Panc1 (cell line): ENCODE measurements at regions not wholly inside any gene's neighbourhood (a gene's known extent, or its start where the extent isn't known, plus 50 kb on each side); places are given as distances from the start of the nearest gene placed in this dataset.

ENCODE experiments used
- ATAC-seq: fragments of 200-7000 bp; cut with Tn5 transposase; 2 replicates; pipeline ENCODE4 v1.9.1; 2020; ENCODE audit warnings: mild to moderate bottlenecking, moderate library complexity
- BruUV-seq: library from RNA; stranded (reverse); fragments of 400-500 nt; replicated peaks from 2 replicates; lab custom pipeline; 2021; lab: Mats Ljungman, UMichigan
- CTCF ChIA-PET: fragments of 300-600 bp; sonication (Branson Sonifier 250); formaldehyde crosslinking; loops from one replicate; lab custom pipeline; 2022; ENCODE audit warnings: antibody characterized with exemption; lab: Charles Lee
- POLR2A ChIA-PET: fragments of 300-600 bp; sonication (Branson Sonifier 250); formaldehyde crosslinking; loops from one replicate; lab custom pipeline; 2022; ENCODE audit warnings: antibody characterized with exemption; lab: Charles Lee
- DNase-seq: peaks from one replicate; pipeline ENCODE4 v3.0.0-alpha.2; 2010; ENCODE audit warnings: low read depth, low spot score
- H3K27ac ChIP-seq: 2 replicates; pipeline ENCODE4 v1.5.1; 2011; ENCODE audit warnings: mild to moderate bottlenecking, low read length, inconsistent platforms
- H3K27me3 ChIP-seq: fragments of 200-500 bp; sonication (Bioruptor generic); 2 replicates; pipeline ENCODE4 v1.6.0; 2014; ENCODE audit warnings: low read length, inconsistent platforms; ENCODE audit not compliant: control insufficient read depth, insufficient read depth
- H3K36me3 ChIP-seq: fragments of 200-500 bp; sonication (Bioruptor generic); 2 replicates; pipeline ENCODE4 v1.5.1; 2014; ENCODE audit warnings: inconsistent platforms, mild to moderate bottlenecking, low read length, moderate library complexity; ENCODE audit not compliant: control insufficient read depth, insufficient read depth
- H3K4me1 ChIP-seq: 2 replicates; pipeline ENCODE4 v1.5.1; 2011; ENCODE audit warnings: inconsistent platforms, mild to moderate bottlenecking, low read length, moderate library complexity; ENCODE audit not compliant: control insufficient read depth, insufficient read depth
- H3K4me3 ChIP-seq, 2 experiments: 2 replicates each; pipeline ENCODE4 v1.5.1; 2011 to 2012; ENCODE audit warnings: low read depth in 2 of 2, low read length in 2 of 2, mild to moderate bottlenecking in 2 of 2, inconsistent platforms in 1 of 2, moderate library complexity in 1 of 2
- H3K9me3 ChIP-seq: fragments of 200-500 bp; sonication (Bioruptor generic); 2 replicates; pipeline ENCODE4 v1.5.1; 2014; ENCODE audit warnings: low read depth, mild to moderate bottlenecking, inconsistent platforms, low read length, moderate library complexity; ENCODE audit not compliant: control insufficient read depth, insufficient read depth
- CTCF ChIP-seq: fragments of 450-650 bp; IDR thresholded peaks from 2 replicates; pipeline ENCODE4 v1.5.1; 2017; ENCODE audit warnings: mild to moderate bottlenecking
- POLR2AphosphoS5 ChIP-seq: IDR thresholded peaks from 2 replicates; pipeline ENCODE4 v1.6.1; 2012; ENCODE audit warnings: mild to moderate bottlenecking, low read depth, low read length, moderate library complexity
- REST ChIP-seq, 2 experiments: IDR thresholded peaks; 2 replicates each; pipeline ENCODE4 v1.6.1; 2011 to 2012; ENCODE audit warnings: low read depth in 2 of 2, control low read depth in 1 of 2, low read length in 1 of 2, mild to moderate bottlenecking in 1 of 2, moderate library complexity in 1 of 2; ENCODE audit not compliant: insufficient read depth in 1 of 2
- SIN3A ChIP-seq: IDR thresholded peaks from 2 replicates; pipeline ENCODE4 v1.6.1; 2012; ENCODE audit warnings: low read depth, mild to moderate bottlenecking, low read length, moderate library complexity, borderline replicate concordance; ENCODE audit not compliant: insufficient read depth
- TCF7L2 ChIP-seq: IDR thresholded peaks from 2 replicates; pipeline ENCODE4 v1.6.1; 2011; ENCODE audit warnings: mild to moderate bottlenecking, low read depth, low read length, inconsistent platforms
- in situ Hi-C: cut with HindIII; loops from 2 replicates; pipeline ENCODE4 v1.10.0; 2016; ENCODE audit warnings: low sequenced_read_pairs, low pct_unique_long_range_greater_than_20kb
- intact Hi-C: fragments of 100-400 bp; cut with micrococcal nuclease; formaldehyde crosslinking; loops from one replicate; pipeline ENCODE4 v1.10.0; 2022; ENCODE audit not compliant: unreplicated experiment

GRCh38 chrX:116823677-116824076, 360.9 kb upstream of the CT83 start:
- ATAC-seq: no peak
- Histone ChIP-seq H3K4me1 (no peaks in the 10 kb centered on the region), H3K4me3 (no peak overlapping the region), H3K27ac (no peak overlapping the region), H3K36me3 (no peaks in the 10 kb centered on the region), H3K27me3 (no peaks in the 10 kb centered on the region), H3K9me3 (no peaks in the 10 kb centered on the region)
- TF ChIP-seq REST (IDR thresholded peaks at IDR 0.05; ENCODE audit: insufficient read depth in 1 of 2, low read depth in 2 of 2, low read length in 1 of 2) (no peak), CTCF (no peak), POLR2AphosphoS5 (no peak), SIN3A (no peak)
- CTCF ChIA-PET: no interaction called here
- in situ Hi-C loops (no loop called here), intact Hi-C loops (no loop called here)
- BruUV-seq: no TSS peak
- DNase-seq: no peak
- POLR2A ChIA-PET: no interaction called here

GRCh38 chrX:116806288-116806802, 343.6 kb upstream of the CT83 start:
- in situ Hi-C loops: no loop called here
- DNase-seq: no peak
- intact Hi-C loops: no loop called here
- TF ChIP-seq TCF7L2 (no peak), CTCF (no peak), REST (IDR thresholded peaks at IDR 0.05; ENCODE audit: insufficient read depth in 1 of 2, low read depth in 2 of 2, low read length in 1 of 2) (no peak), POLR2AphosphoS5 (no peak), SIN3A (no peak)
- no peaks in the 10 kb centered on the region for H3K9me3 ChIP-seq
- no peak for ATAC-seq
- no peaks in the 10 kb centered on the region for H3K4me1 ChIP-seq
- H3K4me3 ChIP-seq: no peak overlapping the region
- no peaks in the 10 kb centered on the region for H3K36me3 ChIP-seq
- BruUV-seq: no TSS peak
- H3K27ac ChIP-seq: no peak overlapping the region
- ChIA-PET CTCF (no interaction called here), POLR2A (no interaction called here)
- H3K27me3 ChIP-seq: no peaks in the 10 kb centered on the region
